ENCODE measurements at regions not wholly inside any gene's neighbourhood (a gene's known extent, or its start where the extent isn't known, plus 50 kb on each side); places are given as distances from the start of the nearest gene placed in this dataset.

- no peak for TF ChIP-seq CTCF (IDR thresholded peaks at IDR 0.05)
- no peak for TF ChIP-seq EZH2 (IDR thresholded peaks at IDR 0.05; ENCODE audit: borderline replicate concordance, insufficient read depth, low read depth, low read length, poor library complexity, severe bottlenecking)
Observed at GRCh38 chr21:43335119-43335518, 91.8 kb downstream of the SIK1 start.

All from B cell (primary cell).